H1 (cell line): ENCODE measurements at regions not wholly inside any gene's neighbourhood (a gene's known extent, or its start where the extent isn't known, plus 50 kb on each side); places are given as distances from the start of the nearest gene placed in this dataset.

Experiments
- EZH2 ChIP-seq: fragments of 200-600 bp; sonication (generic); IDR thresholded peaks from 2 replicates; pipeline ENCODE4 v1.7.1; 2012; ENCODE audit warnings: low read depth, mild to moderate bottlenecking, moderate library complexity, low read length, inconsistent platforms; ENCODE audit not compliant: severe bottlenecking
- KDM1A ChIP-seq: fragments of 200-600, 300-600 bp; sonication (generic); IDR thresholded peaks from 2 replicates; pipeline ENCODE4 v1.7.1; 2016; ENCODE audit warnings: mild to moderate bottlenecking, low read length, borderline replicate concordance
- POLR2A ChIP-seq, 2 experiments: IDR thresholded peaks; 1 replicate in 1 of 2; 2 replicates in 1 of 2; pipeline ENCODE4 v1.6.1; 2011; ENCODE audit warnings: low read depth in 2 of 2, low read length in 2 of 2, mild to moderate bottlenecking in 2 of 2; ENCODE audit errors: control extremely low read depth in 1 of 2
- RNF2 ChIP-seq: fragments of 200-900, 300-1000 bp; sonication (generic); IDR thresholded peaks from 2 replicates; pipeline ENCODE4 v1.7.1; 2016; ENCODE audit warnings: borderline replicate concordance, low read depth, mild to moderate bottlenecking, antibody characterized with exemption, low read length; ENCODE audit not compliant: poor library complexity, severe bottlenecking; ENCODE audit errors: missing control alignments
- TF ChIP-seq, protein P1 (sequence below), 3 experiments: IDR thresholded peaks; 1 replicate in 2 of 3; 2 replicates in 1 of 3; pipeline versions ENCODE4 v1.5.1 to v1.6.1; 2011; ENCODE audit warnings: low read length in 3 of 3, mild to moderate bottlenecking in 3 of 3, inconsistent platforms in 2 of 3, low read depth in 1 of 3, moderate library complexity in 1 of 3; ENCODE audit not compliant: insufficient read depth in 1 of 3; ENCODE audit errors: control extremely low read depth in 1 of 3

DNA sequence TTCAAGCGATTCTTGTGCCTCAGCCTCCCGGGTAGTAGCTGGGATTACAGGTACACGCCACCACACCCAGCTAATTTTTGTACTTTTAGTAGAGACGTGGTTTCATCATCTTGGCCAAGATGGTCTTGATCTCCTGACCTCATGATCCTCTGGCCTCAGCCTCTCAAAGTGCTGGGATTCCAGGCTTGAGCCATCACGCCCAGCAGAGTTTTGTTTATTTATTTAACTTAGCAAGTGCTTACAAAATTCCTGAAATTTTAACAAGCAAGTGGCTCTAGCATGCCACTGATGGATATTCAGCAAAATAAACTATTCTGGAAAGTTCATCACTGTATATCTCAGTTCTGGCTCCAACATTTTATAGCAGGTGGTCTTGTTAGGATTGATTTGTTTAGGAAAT is 585.9 kb downstream of the OTOL1 start:
- TF ChIP-seq KDM1A (no peak), POLR2A (IDR thresholded peaks at IDR 0.05; ENCODE audit: control extremely low read depth in 1 of 2, low read depth in 2 of 2, low read length in 2 of 2) (no peak), EZH2 (no peak), RNF2 (no peak)
- TF ChIP-seq, protein P1, sequence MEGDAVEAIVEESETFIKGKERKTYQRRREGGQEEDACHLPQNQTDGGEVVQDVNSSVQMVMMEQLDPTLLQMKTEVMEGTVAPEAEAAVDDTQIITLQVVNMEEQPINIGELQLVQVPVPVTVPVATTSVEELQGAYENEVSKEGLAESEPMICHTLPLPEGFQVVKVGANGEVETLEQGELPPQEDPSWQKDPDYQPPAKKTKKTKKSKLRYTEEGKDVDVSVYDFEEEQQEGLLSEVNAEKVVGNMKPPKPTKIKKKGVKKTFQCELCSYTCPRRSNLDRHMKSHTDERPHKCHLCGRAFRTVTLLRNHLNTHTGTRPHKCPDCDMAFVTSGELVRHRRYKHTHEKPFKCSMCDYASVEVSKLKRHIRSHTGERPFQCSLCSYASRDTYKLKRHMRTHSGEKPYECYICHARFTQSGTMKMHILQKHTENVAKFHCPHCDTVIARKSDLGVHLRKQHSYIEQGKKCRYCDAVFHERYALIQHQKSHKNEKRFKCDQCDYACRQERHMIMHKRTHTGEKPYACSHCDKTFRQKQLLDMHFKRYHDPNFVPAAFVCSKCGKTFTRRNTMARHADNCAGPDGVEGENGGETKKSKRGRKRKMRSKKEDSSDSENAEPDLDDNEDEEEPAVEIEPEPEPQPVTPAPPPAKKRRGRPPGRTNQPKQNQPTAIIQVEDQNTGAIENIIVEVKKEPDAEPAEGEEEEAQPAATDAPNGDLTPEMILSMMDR (IDR thresholded peaks at IDR 0.05; ENCODE audit: control extremely low read depth in 1 of 3, insufficient read depth in 1 of 3, low read depth in 1 of 3, low read length in 3 of 3) = no peak
